ENCODE measurements at regions not wholly inside any gene's neighbourhood (a gene's known extent, or its start where the extent isn't known, plus 50 kb on each side); places are given as distances from the start of the nearest gene placed in this dataset.

DNA sequence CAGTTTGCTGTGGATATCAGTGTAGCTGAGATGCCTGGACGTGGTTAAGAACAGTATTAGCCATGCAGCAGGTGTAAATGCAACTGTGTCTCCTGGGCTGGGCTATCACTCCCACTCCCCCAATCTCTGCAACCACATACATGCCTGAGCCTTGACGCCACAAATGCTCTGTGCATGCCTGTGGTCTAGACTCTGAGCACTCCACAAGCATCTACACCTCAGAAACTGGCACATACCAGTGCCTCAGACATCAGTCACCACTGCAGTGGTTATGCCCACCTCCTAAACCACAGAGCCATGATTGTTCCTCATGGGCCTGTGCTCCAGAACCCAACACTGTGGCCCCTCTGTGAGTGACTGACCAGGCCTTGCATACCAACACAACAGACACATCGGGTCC lies 226.8 kb upstream of the ALG10 start:
- TF ChIP-seq CTCF (IDR thresholded peaks at IDR 0.05) (no peak), EP300 (IDR thresholded peaks at IDR 0.05) (no peak)
